Loucy (cell line): ENCODE measurements at regions not wholly inside any gene's neighbourhood (a gene's known extent, or its start where the extent isn't known, plus 50 kb on each side); places are given as distances from the start of the nearest gene placed in this dataset.

Experiments used
- CTCF ChIP-seq: fragments of 200-600 bp; sonication (generic); conservative IDR thresholded peaks from 2 replicates; pipeline ENCODE4 v1.5.1; 2014; ENCODE audit warnings: mild to moderate bottlenecking, antibody characterized with exemption, low read length
- EZH2phosphoT487 ChIP-seq: fragments of 200-600 bp; IDR thresholded peaks from 2 replicates; pipeline ENCODE4 v1.6.1; 2018; ENCODE audit warnings: antibody characterized with exemption, mild to moderate bottlenecking, moderate library complexity, borderline replicate concordance

DNA sequence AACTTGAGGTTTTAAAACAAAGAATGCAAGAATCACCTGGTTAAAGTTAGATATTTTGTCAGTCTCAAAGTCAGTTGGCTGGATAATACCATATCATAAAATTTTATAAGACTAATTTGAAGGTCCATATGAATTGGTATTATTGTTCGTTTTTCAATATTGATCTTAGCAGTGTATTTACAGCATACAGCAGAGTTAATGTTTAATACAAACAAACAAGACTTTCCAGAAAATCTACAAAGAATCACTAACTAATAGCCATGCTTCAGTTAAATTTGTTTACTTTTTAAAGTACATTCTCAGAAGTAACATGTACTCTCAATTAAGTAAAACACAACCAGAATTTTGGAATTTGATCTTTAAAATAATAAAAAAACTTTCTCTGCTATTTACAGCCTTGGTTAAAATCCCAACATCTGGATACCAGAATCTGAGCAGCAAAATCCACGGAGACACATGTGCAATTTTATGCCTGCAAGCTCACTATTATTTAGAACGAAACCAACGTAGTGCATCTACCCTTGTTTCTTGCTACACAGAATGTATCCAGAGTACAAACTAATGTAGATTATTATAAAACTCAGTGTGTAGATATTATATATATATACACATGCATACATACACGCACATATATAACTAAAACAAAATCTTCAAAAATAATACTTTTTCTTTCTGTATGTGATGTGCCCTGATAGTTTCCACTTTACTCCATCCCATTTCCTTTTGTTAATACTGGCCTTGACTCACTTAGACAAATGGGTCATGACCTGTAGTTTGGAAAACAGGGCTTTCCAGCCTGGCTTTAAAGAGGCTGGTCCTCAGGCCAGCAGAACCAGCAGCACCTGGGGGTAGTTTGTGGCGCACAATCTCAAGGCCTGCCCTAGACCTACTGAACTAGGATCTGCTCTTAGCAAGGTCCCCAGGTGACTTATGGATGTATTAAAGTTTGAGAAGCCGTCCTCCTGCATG lies 63.6 kb upstream of the ERG start:
- TF ChIP-seq CTCF (no peak), EZH2phosphoT487 (no peak)
